Testis (tissue), 2 donors: ENCODE measurements at regions not wholly inside any gene's neighbourhood (a gene's known extent, or its start where the extent isn't known, plus 50 kb on each side); places are given as distances from the start of the nearest gene placed in this dataset.

ENCODE experiments used
- DNase-seq: peaks from one replicate; pipeline ENCODE4 v3.0.0-alpha.2; 2019
- H3K27ac ChIP-seq, 2 donors: fragments of 200-600 bp; sonication (generic); one replicate each; pipeline ENCODE4 v1.5.1; 2019
- H3K27me3 ChIP-seq: fragments of 200-600 bp; sonication (generic); one replicate; pipeline ENCODE4 v1.5.1; 2019
- H3K36me3 ChIP-seq: fragments of 200-600 bp; sonication (generic); one replicate; pipeline ENCODE4 v1.5.1; 2017; ENCODE audit warnings: low read depth; ENCODE audit errors: missing control alignments
- H3K4me1 ChIP-seq: fragments of 200-600 bp; sonication (generic); one replicate; pipeline ENCODE4 v1.5.1; 2019
- H3K4me3 ChIP-seq, 2 donors: fragments of 200-600 bp; sonication (generic); one replicate each; pipeline ENCODE4 v1.5.1; 2017 to 2019
- H3K9me3 ChIP-seq: fragments of 200-600 bp; sonication (generic); one replicate; pipeline ENCODE4 v1.5.1; 2017
- CTCF ChIP-seq, 3 experiments: fragments of 450-650 bp in 2 of 3; fragments of 200-600 bp in 1 of 3; sonication (generic) in 1 of 3; IDR thresholded peaks; one replicate each; pipeline ENCODE4 v1.5.1; 2016 to 2019; ENCODE audit warnings: antibody characterized with exemption in 3 of 3, mild to moderate bottlenecking in 2 of 3, moderate library complexity in 1 of 3
- POLR2A ChIP-seq: fragments of 450-650 bp; IDR thresholded peaks from one replicate; pipeline ENCODE4 v1.6.1; 2017; ENCODE audit warnings: antibody characterized with exemption, mild to moderate bottlenecking, moderate library complexity
- WGBS, 2 donors: methylation state at CpG; one replicate each; pipeline ENCODE4 v1.1.5; 2018; 5-methylcytosine and 5-hydroxymethylcytosine counted together
- intact Hi-C: fragments of 100-400 bp; cut with DNase I; formaldehyde crosslinking; loops from one replicate; pipeline ENCODE4 v1.15.1; 2023; ENCODE audit warnings: low total_unique reads

- TF ChIP-seq POLR2A (no peak), CTCF (IDR thresholded peaks at IDR 0.05) (no peak)
- no peak for DNase-seq
- intact Hi-C loops: no loop called here
- Histone ChIP-seq H3K4me1 (no peaks in the 10 kb centered on the region), H3K36me3 (no peaks in the 10 kb centered on the region), H3K27ac (no peak overlapping the region), H3K4me3 (no peak overlapping the region), H3K27me3 (no peaks in the 10 kb centered on the region), H3K9me3 (no peaks in the 10 kb centered on the region)
- WGBS, 2 donors: 88% methylated on average over 1 of the region's 1 CpG
Observed at GRCh38 chr9:101897196-101897595, 158.7 kb upstream of the GRIN3A start.

DNA sequence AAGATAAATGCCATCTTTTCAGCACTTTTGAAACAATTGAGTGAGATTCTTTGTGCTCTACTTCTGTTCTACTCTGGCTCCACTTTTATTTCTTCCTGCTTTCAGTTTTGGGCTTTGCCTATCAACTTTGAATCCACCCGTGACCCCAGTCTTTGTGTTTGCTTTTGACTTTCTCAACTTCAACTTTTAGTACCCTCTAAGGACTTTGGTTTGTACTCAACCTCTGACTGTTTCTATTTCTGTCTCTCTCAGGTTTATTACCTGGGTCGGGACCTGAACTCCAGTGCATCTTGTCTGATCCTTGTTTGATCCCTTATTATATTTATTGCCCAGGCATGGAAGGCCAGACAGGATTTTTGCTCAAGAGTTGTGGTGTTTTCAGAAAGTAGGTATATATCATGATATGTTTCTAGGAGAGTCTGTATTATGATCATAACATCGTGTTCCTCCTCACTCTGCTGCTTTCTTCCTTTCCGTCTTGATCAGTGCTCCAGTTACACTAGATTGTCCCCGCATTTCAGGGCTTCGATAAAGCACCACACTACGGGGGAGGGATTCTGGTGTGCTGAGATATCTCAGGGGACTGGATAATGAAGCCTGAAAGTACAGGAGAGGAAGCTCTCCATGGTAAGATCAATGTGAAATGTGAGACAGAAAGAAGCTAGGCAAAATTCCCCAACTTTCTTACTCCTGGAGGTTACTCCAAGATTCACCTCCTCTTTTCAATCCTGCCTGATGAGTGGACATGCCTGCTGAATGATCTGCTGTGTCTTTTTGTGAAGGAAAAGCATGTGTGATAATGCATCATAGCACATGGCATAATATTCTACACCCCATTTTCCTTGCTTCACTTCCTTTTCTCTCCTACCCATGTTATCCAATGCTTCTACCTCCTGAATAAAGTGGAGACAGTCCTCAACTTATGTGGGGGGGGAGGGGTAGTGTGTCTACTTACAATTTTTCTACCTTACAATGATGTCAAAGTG lies 155.5 kb upstream of the GRIN3A start:
- 64 to 68% methylated on average over 7 of the region's 7 CpGs for WGBS, 2 donors
- no peak overlapping the region for H3K4me3 ChIP-seq
- H3K27me3 ChIP-seq: no peaks in the 10 kb centered on the region
- no peaks in the 10 kb centered on the region for H3K9me3 ChIP-seq
- intact Hi-C loops: no loop called here
- TF ChIP-seq CTCF (IDR thresholded peaks at IDR 0.05): no peak
- TF ChIP-seq POLR2A: no peak
- H3K27ac ChIP-seq: no peak overlapping the region
- no peaks in the 10 kb centered on the region for H3K36me3 ChIP-seq
- H3K4me1 ChIP-seq: no peaks in the 10 kb centered on the region
- no peak for DNase-seq

GRCh38 chr9:101881508-101881907 lies 143.1 kb upstream of the GRIN3A start:
- intact Hi-C loops: no loop called here
- Histone ChIP-seq H3K36me3 (no peaks in the 10 kb centered on the region), H3K27ac (no peak overlapping the region), H3K27me3 (no peaks in the 10 kb centered on the region), H3K9me3 (no peaks in the 10 kb centered on the region), H3K4me3 (no peak overlapping the region), H3K4me1 (no peaks in the 10 kb centered on the region)
- DNase-seq: no peak
- WGBS, 2 donors: 65 to 74% methylated on average over 2 of the region's 2 CpGs
- no peak for TF ChIP-seq CTCF (IDR thresholded peaks at IDR 0.05)
- no peak for TF ChIP-seq POLR2A

- H3K27ac ChIP-seq: no peak overlapping the region
- TF ChIP-seq CTCF (IDR thresholded peaks at IDR 0.05): no peak
- TF ChIP-seq POLR2A: no peak
- no peaks in the 10 kb centered on the region for H3K4me1 ChIP-seq
- DNase-seq: no peak
- H3K36me3 ChIP-seq: no peaks in the 10 kb centered on the region
- no peaks in the 10 kb centered on the region for H3K9me3 ChIP-seq
- no peaks in the 10 kb centered on the region for H3K27me3 ChIP-seq
- intact Hi-C loops: no loop called here
- no peak overlapping the region for H3K4me3 ChIP-seq
Observed at GRCh38 chr9:101880846-101881245, 142.4 kb upstream of the GRIN3A start.

GRCh38 chr9:101878734-101879133 lies 140.3 kb upstream of the GRIN3A start:
- no peak for TF ChIP-seq POLR2A
- no peak for TF ChIP-seq CTCF (IDR thresholded peaks at IDR 0.05)
- Histone ChIP-seq H3K4me3 (no peak overlapping the region), H3K27ac (no peak overlapping the region), H3K4me1 (no peaks in the 10 kb centered on the region), H3K27me3 (no peaks in the 10 kb centered on the region), H3K9me3 (no peaks in the 10 kb centered on the region), H3K36me3 (no peaks in the 10 kb centered on the region)
- intact Hi-C loops: no loop called here
- no peak for DNase-seq
- WGBS, 2 donors: 60 to 67% methylated on average over 4 of the region's 4 CpGs
